ENCODE measurements at regions not wholly inside any gene's neighbourhood (a gene's known extent, or its start where the extent isn't known, plus 50 kb on each side); places are given as distances from the start of the nearest gene placed in this dataset.
"Not testable (repeated sequence)": the region's sequence is repeated elsewhere in the genome, so short reads cannot be mapped to it uniquely, and the experiment has no call there.

DNA sequence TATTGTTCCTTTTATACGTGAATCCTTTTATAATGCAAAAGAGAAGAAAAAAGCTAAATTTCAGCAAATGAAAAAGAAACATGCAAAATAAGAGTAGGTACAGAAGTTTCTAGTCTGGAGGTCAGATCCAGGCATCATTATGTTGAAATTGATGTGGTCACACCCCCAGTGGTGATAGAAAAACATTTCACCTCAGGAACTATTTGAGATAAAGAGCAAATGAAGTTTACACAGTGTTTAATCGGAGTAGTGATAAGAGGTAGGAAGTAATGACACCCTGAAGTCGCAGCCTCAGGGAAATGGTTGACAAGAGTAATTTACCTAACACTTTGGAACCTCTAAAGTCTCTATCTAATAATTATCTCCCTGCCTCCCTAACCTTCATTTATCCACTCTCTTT lies 536.0 kb upstream of the STEAP1 start:
- H3K27ac ChIP-seq (ENCODE audit: low read length), result no peak overlapping the region
- no peaks in the 10 kb centered on the region for H3K9me3 ChIP-seq (ENCODE audit: insufficient read depth, low read depth, low read length)
- no peak overlapping the region for H3K9ac ChIP-seq (ENCODE audit: low read depth, low read length)
- no peaks in the 10 kb centered on the region for H3K36me3 ChIP-seq (ENCODE audit: insufficient read depth, low read depth, low read length)
- no peak overlapping the region for H3K4me3 ChIP-seq (ENCODE audit: low read length)
- H3K4me1 ChIP-seq (ENCODE audit: insufficient read depth, low read length), result no peaks in the 10 kb centered on the region
- no peaks in the 10 kb centered on the region for H3K27me3 ChIP-seq (ENCODE audit: insufficient read depth, low read length)

DNA sequence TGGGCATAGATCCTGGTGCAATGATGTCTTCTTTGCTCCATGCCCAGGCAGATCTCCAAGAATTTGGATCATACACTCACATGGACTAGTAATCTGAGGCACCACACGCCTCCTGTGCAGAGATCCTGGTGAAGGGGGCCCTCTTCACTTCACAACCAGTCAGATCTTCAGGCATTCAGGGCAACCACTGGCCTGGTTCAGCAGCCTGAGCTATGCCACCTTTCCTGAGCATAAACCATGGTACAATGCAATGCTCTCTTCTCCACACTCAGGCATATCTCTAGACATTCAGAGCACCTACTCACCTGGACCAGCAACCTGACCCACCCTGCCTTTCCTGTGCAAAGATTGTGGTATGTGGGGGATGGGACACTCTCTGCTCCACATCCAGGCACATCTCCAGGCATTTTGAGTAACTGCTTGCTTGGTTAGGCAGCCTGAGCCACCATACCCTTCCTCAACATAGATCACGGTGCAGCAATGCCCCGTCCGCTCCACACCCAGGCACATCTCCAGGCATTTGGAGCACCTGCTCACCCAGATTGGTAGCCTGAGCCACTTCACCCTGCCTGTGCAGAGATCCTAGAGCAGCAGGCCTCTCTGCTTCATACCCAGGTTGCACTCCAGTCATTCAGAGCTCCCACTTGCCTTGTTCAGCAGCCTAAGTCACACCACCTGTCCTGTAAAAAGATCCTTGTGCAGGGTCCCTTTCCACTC lies 532.2 kb upstream of the STEAP1 start:
- Histone ChIP-seq H3K9me3 (ENCODE audit: insufficient read depth, low read depth, low read length) (no peaks in the 10 kb centered on the region), H3K36me3 (ENCODE audit: insufficient read depth, low read depth, low read length) (no peaks in the 10 kb centered on the region), H3K4me1 (ENCODE audit: insufficient read depth, low read length) (no peaks in the 10 kb centered on the region), H3K27ac (ENCODE audit: low read length) (no peak overlapping the region), H3K4me3 (ENCODE audit: low read length) (no peak overlapping the region), H3K27me3 (ENCODE audit: insufficient read depth, low read length) (no peaks in the 10 kb centered on the region), H3K9ac (ENCODE audit: low read depth, low read length) (no peak overlapping the region)

DNA sequence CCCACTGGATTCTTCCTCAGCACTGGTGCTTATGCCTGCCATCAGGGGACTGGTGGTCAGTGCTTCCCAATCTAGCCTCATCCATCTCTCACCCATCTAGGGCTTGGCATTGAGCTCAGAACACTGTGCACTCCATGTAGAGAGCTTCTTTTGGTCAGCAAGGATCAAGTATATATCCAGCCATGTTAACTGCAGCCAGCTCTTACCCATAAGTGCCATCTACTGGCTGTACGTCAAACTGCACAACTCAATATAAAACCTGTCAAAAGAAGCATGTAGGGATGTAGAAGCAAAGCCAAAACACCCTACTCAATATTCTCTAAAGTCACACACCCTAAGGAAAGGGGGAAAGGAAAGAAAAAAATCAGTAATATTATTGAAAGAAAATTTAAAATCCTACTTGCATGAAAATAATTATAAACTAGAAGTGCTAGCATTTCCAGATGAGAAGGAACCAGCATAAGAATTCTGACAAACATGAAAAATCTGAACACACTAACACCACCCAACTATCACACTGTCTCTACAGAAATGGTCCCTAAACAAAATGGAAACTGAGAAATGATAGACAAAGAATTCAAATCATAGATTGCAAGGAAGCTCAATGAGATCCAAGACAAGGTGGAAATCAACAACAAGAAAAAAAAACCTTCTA lies 531.1 kb upstream of the STEAP1 start:
- Histone ChIP-seq H3K4me3 (ENCODE audit: low read length) (no peak overlapping the region), H3K9me3 (ENCODE audit: insufficient read depth, low read depth, low read length) (no peaks in the 10 kb centered on the region), H3K27me3 (ENCODE audit: insufficient read depth, low read length) (no peaks in the 10 kb centered on the region), H3K4me1 (ENCODE audit: insufficient read depth, low read length) (no peaks in the 10 kb centered on the region), H3K36me3 (ENCODE audit: insufficient read depth, low read depth, low read length) (no peaks in the 10 kb centered on the region), H3K9ac (ENCODE audit: low read depth, low read length) (no peak overlapping the region), H3K27ac (ENCODE audit: low read length) (no peak overlapping the region)

DNA sequence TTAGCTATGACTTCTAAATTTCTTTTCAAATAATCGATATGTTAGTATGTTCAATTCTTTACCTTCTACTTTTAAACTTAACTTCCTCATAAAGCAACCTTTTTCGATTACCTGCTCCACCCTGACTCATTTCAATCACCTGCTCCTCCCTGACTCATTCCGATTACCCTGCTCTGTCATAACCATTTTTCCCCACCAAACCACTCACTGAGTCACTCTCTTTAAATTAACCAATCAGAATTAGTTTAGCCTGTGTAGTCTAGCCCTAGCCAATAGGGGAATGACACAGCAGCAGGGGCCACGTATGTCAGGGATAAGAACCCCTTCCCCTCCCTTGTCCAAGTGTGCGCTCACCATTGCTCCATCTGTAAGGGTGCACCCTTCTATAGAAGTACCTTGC lies 530.1 kb upstream of the STEAP1 start:
- H3K27me3 ChIP-seq (ENCODE audit: insufficient read depth, low read length), result not testable (repeated sequence)

DNA sequence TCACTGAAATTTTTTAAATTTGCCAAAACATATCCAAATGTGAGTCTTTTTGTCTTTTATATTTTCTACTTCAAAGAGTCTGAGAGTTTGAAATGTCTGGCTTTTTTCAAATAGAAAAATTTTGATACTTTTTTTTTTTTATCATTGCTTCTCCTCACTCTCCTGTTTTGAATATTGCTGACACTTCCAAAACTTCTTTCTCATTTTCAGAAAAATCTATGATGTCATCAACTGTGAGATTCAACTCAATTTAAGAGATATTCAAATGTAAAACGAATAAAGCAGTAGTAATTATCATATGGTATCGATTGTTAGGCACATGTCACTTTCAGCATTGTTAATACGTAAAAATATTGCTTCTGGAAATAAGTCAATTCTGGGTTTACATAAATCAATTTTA lies 505.8 kb upstream of the STEAP1 start:
- Histone ChIP-seq H3K9ac (ENCODE audit: low read depth, low read length) (no peak overlapping the region), H3K4me3 (ENCODE audit: low read length) (no peak overlapping the region), H3K27ac (ENCODE audit: low read length) (no peak overlapping the region), H3K36me3 (ENCODE audit: insufficient read depth, low read depth, low read length) (no peaks in the 10 kb centered on the region), H3K4me1 (ENCODE audit: insufficient read depth, low read length) (no peaks in the 10 kb centered on the region), H3K9me3 (ENCODE audit: insufficient read depth, low read depth, low read length) (no peaks in the 10 kb centered on the region), H3K27me3 (ENCODE audit: insufficient read depth, low read length) (no peaks in the 10 kb centered on the region)

More for the DNA sequence above, 530.1 kb upstream of the STEAP1 start:
- not testable (repeated sequence) for H3K9ac ChIP-seq (ENCODE audit: low read depth, low read length); H3K9me3 ChIP-seq (ENCODE audit: insufficient read depth, low read depth, low read length); H3K36me3 ChIP-seq (ENCODE audit: insufficient read depth, low read depth, low read length); H3K27ac ChIP-seq (ENCODE audit: low read length); H3K4me3 ChIP-seq (ENCODE audit: low read length); H3K4me1 ChIP-seq (ENCODE audit: insufficient read depth, low read length)

DNA sequence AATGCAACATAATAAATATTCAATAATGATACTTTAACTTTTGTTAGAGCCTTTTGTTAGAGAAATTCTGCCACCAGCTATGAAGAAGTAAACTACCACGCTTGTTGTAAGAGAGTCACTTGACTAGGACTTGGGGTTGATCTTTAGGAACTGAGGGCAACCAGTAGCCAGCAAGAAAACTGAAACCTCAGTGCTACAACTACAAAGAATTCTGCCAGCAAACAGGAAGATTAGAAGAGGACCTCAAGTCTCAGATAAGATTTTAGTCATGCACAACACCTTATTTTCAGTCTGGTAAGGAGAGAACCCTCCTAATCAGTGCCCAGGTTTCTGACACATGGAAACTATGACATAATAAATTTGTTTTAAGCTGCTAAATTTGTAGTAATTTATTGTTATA lies 498.3 kb upstream of the STEAP1 start:
- H3K9ac ChIP-seq (ENCODE audit: low read depth, low read length), result no peak overlapping the region
- no peak overlapping the region for H3K27ac ChIP-seq (ENCODE audit: low read length)

DNA sequence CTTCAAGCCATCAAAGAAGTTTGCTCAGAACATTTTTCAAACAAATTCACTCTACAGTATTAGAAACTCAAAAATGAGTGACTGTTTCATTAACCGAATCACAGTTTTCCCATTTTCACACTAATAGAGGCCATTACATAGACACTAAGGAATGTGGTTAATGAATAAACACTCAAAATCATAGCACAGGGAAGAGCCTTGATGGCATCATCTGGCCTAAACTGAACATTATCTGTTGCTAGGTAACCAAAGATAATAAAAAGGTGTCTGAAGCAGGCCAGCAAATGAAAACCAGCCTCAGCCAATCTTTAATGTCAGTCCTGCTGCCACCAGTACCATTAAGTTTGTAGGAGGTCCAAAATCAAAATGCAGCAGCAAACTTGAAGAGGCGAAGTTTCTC lies 492.4 kb upstream of the STEAP1 start:
- H3K9me3 ChIP-seq (ENCODE audit: insufficient read depth, low read depth, low read length), result no peaks in the 10 kb centered on the region
- H3K36me3 ChIP-seq (ENCODE audit: insufficient read depth, low read depth, low read length), result no peaks in the 10 kb centered on the region
- no peak overlapping the region for H3K4me3 ChIP-seq (ENCODE audit: low read length)
- H3K27me3 ChIP-seq (ENCODE audit: insufficient read depth, low read length), result no peaks in the 10 kb centered on the region
- no peaks in the 10 kb centered on the region for H3K4me1 ChIP-seq (ENCODE audit: insufficient read depth, low read length)
- H3K27ac ChIP-seq (ENCODE audit: low read length), result no peak overlapping the region
- no peak overlapping the region for H3K9ac ChIP-seq (ENCODE audit: low read depth, low read length)

More for the DNA sequence above, 498.3 kb upstream of the STEAP1 start:
- Histone ChIP-seq H3K9me3 (ENCODE audit: insufficient read depth, low read depth, low read length) (no peaks in the 10 kb centered on the region), H3K4me1 (ENCODE audit: insufficient read depth, low read length) (no peaks in the 10 kb centered on the region), H3K36me3 (ENCODE audit: insufficient read depth, low read depth, low read length) (no peaks in the 10 kb centered on the region), H3K27me3 (ENCODE audit: insufficient read depth, low read length) (no peaks in the 10 kb centered on the region), H3K4me3 (ENCODE audit: low read length) (no peak overlapping the region)

DNA sequence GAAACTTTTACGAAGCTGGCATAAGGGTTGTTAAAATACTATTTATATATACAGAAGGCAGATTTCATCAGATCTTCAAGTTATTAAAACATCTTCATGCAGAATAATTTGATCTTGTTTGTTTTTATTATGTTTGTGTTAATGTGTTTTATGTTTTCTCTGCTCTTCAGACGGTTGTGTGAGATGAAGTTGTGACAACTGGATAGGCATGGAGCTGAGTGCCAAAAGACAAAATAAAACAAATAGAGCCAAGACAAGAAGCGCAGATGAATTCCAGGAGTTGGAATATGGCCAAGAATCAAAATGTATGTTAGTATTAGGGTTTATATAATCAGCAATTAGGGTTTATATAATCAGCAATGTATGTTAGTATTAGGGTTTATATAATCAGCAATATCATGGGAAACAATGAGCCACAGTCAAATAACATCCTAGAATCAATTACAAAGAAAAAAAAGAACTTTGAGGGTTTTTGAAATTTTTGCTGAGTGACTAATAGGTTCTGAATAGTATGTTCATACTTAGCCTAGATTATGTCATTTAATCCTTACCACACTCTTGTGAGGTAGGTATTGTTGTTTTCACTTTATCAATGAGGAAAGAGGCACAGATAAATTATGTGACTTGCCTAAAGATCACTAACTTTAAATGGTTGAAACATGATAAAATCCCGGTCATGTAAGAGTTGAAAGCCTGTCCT lies 488.0 kb upstream of the STEAP1 start:
- Histone ChIP-seq H3K27ac (ENCODE audit: low read length) (no peak overlapping the region), H3K4me3 (ENCODE audit: low read length) (no peak overlapping the region), H3K4me1 (ENCODE audit: insufficient read depth, low read length) (no peaks in the 10 kb centered on the region), H3K27me3 (ENCODE audit: insufficient read depth, low read length) (no peaks in the 10 kb centered on the region), H3K36me3 (ENCODE audit: insufficient read depth, low read depth, low read length) (no peaks in the 10 kb centered on the region), H3K9ac (ENCODE audit: low read depth, low read length) (no peak overlapping the region), H3K9me3 (ENCODE audit: insufficient read depth, low read depth, low read length) (no peaks in the 10 kb centered on the region)

DNA sequence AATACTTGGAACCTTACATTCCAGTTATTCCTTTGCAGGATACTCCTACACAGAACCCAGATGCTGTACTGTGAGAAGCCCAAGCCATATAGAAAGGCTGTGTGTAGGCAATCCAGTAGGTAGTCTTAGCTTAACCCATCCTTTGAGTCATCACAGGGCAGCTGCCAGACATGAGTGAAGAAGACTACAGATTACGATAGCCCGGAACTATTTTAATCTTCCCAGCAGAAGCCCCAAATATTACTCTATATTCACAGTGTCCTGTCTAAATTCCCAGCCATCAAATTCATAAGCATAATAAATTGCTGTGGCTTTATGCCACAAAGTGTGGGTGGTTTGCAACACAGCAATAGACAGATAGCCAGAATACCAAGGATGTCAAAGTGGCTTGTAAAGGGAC lies 474.1 kb upstream of the STEAP1 start:
- no peak overlapping the region for H3K4me3 ChIP-seq (ENCODE audit: low read length)
- H3K9me3 ChIP-seq (ENCODE audit: insufficient read depth, low read depth, low read length), result no peaks in the 10 kb centered on the region
- no peaks in the 10 kb centered on the region for H3K36me3 ChIP-seq (ENCODE audit: insufficient read depth, low read depth, low read length)
- H3K4me1 ChIP-seq (ENCODE audit: insufficient read depth, low read length), result no peaks in the 10 kb centered on the region; the same call in 1 of the 2 replicates
- H3K27me3 ChIP-seq (ENCODE audit: insufficient read depth, low read length), result no peaks in the 10 kb centered on the region
- no peak overlapping the region for H3K9ac ChIP-seq (ENCODE audit: low read depth, low read length)
- no peak overlapping the region for H3K27ac ChIP-seq (ENCODE audit: low read length)

DNA sequence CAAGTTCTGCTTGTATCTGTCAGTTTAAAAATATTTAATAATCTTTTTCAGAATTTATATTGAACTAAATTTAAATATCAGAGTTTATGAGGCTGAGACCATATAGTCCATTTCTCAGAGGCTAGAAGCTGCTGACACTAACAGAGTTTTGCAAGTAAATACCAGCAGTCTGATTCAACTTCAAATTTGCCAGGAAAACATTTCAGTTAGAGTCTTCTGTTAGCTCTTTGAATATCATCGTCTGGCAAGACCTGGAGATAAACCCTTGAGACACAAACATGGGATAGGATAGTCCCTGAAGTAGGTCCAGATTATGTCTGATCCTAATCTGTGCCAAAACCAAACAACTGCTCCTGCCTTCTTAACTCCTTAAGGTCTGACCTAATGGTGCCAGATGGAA lies 472.8 kb upstream of the STEAP1 start:
- Histone ChIP-seq H3K36me3 (ENCODE audit: insufficient read depth, low read depth, low read length) (no peaks in the 10 kb centered on the region), H3K27ac (ENCODE audit: low read length) (no peak overlapping the region), H3K9me3 (ENCODE audit: insufficient read depth, low read depth, low read length) (no peaks in the 10 kb centered on the region), H3K4me3 (ENCODE audit: low read length) (no peak overlapping the region), H3K27me3 (ENCODE audit: insufficient read depth, low read length) (no peaks in the 10 kb centered on the region), H3K9ac (ENCODE audit: low read depth, low read length) (no peak overlapping the region), H3K4me1 (ENCODE audit: insufficient read depth, low read length) (no peaks in the 10 kb centered on the region; the same call in 1 of the 2 replicates)

DNA sequence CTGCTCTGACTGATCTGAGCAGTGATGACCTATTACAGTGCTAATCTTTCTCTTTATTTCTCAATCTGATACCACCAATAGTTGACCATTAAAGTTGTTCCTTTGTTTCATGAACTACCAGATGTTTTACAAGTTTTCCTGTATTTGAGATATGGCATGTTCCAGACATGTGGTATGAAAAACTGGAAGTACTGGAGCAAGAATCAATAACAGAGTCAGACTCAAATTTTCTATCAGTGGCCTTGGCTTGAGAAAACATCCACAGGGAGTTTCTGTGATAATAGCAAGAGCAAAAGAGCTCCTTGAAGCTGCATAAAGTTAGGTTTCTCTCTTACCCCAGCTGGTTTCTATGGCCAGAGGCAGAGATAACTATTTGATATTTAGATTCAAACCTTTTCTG lies 469.0 kb upstream of the STEAP1 start:
- Histone ChIP-seq H3K9me3 (ENCODE audit: insufficient read depth, low read depth, low read length) (no peaks in the 10 kb centered on the region), H3K27me3 (ENCODE audit: insufficient read depth, low read length) (no peaks in the 10 kb centered on the region), H3K4me1 (ENCODE audit: insufficient read depth, low read length) (no peaks in the 10 kb centered on the region), H3K27ac (ENCODE audit: low read length) (no peak overlapping the region), H3K9ac (ENCODE audit: low read depth, low read length) (no peak overlapping the region), H3K4me3 (ENCODE audit: low read length) (no peak overlapping the region), H3K36me3 (ENCODE audit: insufficient read depth, low read depth, low read length) (no peaks in the 10 kb centered on the region)

DNA sequence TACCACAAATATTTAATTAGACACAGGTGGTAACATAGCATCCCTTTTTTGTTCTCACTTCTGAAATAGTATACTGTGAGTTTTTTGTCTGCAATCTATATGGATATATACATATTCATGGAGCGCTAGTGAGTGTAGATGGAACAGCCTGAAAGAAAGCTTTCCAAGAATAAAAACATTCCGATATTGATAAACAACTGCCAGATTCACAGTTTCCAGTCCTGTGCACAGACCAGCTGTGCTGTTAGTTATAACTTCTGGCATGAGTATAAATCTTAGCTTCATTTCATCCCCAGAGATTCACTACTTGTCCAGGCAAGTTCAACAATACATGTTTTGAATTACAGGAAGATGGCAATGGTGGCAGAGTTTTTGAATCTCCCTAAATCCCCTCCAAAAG lies 467.1 kb upstream of the STEAP1 start:
- no peaks in the 10 kb centered on the region for H3K36me3 ChIP-seq (ENCODE audit: insufficient read depth, low read depth, low read length)
- no peak overlapping the region for H3K4me3 ChIP-seq (ENCODE audit: low read length)
- H3K4me1 ChIP-seq (ENCODE audit: insufficient read depth, low read length), result no peaks in the 10 kb centered on the region
- no peak overlapping the region for H3K9ac ChIP-seq (ENCODE audit: low read depth, low read length)
- H3K9me3 ChIP-seq (ENCODE audit: insufficient read depth, low read depth, low read length), result no peaks in the 10 kb centered on the region
- H3K27ac ChIP-seq (ENCODE audit: low read length), result no peak overlapping the region
- H3K27me3 ChIP-seq (ENCODE audit: insufficient read depth, low read length), result no peaks in the 10 kb centered on the region
